A673 (cell line): ENCODE measurements at regions not wholly inside any gene's neighbourhood (a gene's known extent, or its start where the extent isn't known, plus 50 kb on each side); places are given as distances from the start of the nearest gene placed in this dataset.

ENCODE experiments used
- BruUV-seq: library from RNA; stranded (reverse); fragments of 400-500 nt; replicated peaks from 2 replicates; lab custom pipeline; 2021; lab: Mats Ljungman, UMichigan
- CTCF ChIA-PET: fragments of 300-600 bp; sonication (Branson Sonifier 250); formaldehyde crosslinking; loops from one replicate; lab custom pipeline; 2022; ENCODE audit warnings: antibody characterized with exemption; lab: Charles Lee
- POLR2A ChIA-PET: fragments of 300-600 bp; sonication (Branson Sonifier 250); formaldehyde crosslinking; loops from one replicate; lab custom pipeline; 2022; ENCODE audit warnings: antibody characterized with exemption; ENCODE audit not compliant: low non-redundant PET; lab: Charles Lee
- DNase-seq: peaks from one replicate; pipeline ENCODE4 v3.0.0-alpha.2; 2015; ENCODE audit warnings: low spot score
- H3K27ac ChIP-seq: fragments of 200-600 bp; sonication (generic); 2 replicates; pipeline ENCODE4 v1.5.1; 2016; ENCODE audit warnings: mixed run types, low read depth, mild to moderate bottlenecking, mixed read lengths, antibody characterized with exemption, low read length; ENCODE audit not compliant: poor library complexity, severe bottlenecking
- H3K27me3 ChIP-seq: fragments of 200-600 bp; sonication (generic); replicated peaks from 2 replicates; pipeline ENCODE4 v1.6.1; 2017; ENCODE audit warnings: mixed run types, low read depth, mild to moderate bottlenecking, mixed read lengths, antibody characterized with exemption, low read length; ENCODE audit not compliant: insufficient read depth, poor library complexity
- H3K36me3 ChIP-seq: fragments of 200-600 bp; sonication (generic); 2 replicates; pipeline ENCODE4 v1.6.1; 2016; ENCODE audit warnings: mixed run types, mild to moderate bottlenecking, mixed read lengths, antibody characterized with exemption, low read length; ENCODE audit not compliant: insufficient read depth, poor library complexity, severe bottlenecking
- H3K4me1 ChIP-seq: fragments of 200-600 bp; sonication (generic); 2 replicates; pipeline ENCODE4 v1.6.1; 2017; ENCODE audit warnings: mixed run types, mild to moderate bottlenecking, mixed read lengths, antibody characterized with exemption, low read length; ENCODE audit not compliant: insufficient read depth, poor library complexity, severe bottlenecking
- H3K4me3 ChIP-seq: fragments of 200-600 bp; sonication (generic); 2 replicates; pipeline ENCODE4 v1.5.1; 2016; ENCODE audit warnings: low read depth, mixed run types, mild to moderate bottlenecking, mixed read lengths, low read length; ENCODE audit not compliant: poor library complexity, severe bottlenecking
- H3K9me3 ChIP-seq: fragments of 200-600 bp; sonication (generic); 2 replicates; pipeline ENCODE4 v1.6.1; 2016; ENCODE audit warnings: mixed run types, low read depth, mild to moderate bottlenecking, mixed read lengths, antibody characterized with exemption, low read length; ENCODE audit not compliant: poor library complexity, severe bottlenecking
- EZH2 ChIP-seq: fragments of 200-600 bp; sonication (generic); IDR thresholded peaks from 2 replicates; pipeline ENCODE4 v1.6.1; 2017; ENCODE audit warnings: borderline replicate concordance, low read depth, mild to moderate bottlenecking, mixed read lengths, antibody characterized with exemption, low read length; ENCODE audit not compliant: poor library complexity, severe bottlenecking
- intact Hi-C: fragments of 100-400 bp; cut with micrococcal nuclease; formaldehyde crosslinking; loops from one replicate; pipeline ENCODE4 v1.10.0; 2022; ENCODE audit not compliant: unreplicated experiment
- TF ChIP-seq, protein P1 (sequence below): fragments of 300-800, 200-600 bp; sonication (generic); conservative IDR thresholded peaks from 2 replicates; pipeline ENCODE4 v1.5.1; 2017; ENCODE audit warnings: low read depth, mild to moderate bottlenecking, antibody characterized with exemption, low read length, moderate library complexity, mixed read lengths

DNA sequence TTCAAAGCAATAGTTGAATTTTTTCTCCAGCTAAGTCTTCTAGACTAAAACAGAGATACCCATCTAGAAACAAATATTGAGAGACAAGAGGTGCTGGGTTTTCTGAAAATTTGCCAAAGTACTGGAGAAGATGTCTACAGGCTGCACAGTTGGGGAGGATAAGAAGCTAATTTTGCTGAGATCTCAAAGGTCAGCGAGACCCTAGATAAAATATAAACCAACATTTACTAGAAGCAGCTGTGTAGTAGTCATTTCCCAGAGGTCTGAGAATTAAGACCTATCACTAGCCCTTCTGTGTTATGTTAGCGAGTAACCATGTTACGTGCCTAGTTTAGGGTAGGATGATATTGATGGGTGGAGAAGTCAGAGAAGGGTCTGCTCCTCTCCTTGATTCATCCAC lies 208.5 kb upstream of the TNC start:
- POLR2A ChIA-PET: no interaction called here
- intact Hi-C loops: no loop called here

DNA sequence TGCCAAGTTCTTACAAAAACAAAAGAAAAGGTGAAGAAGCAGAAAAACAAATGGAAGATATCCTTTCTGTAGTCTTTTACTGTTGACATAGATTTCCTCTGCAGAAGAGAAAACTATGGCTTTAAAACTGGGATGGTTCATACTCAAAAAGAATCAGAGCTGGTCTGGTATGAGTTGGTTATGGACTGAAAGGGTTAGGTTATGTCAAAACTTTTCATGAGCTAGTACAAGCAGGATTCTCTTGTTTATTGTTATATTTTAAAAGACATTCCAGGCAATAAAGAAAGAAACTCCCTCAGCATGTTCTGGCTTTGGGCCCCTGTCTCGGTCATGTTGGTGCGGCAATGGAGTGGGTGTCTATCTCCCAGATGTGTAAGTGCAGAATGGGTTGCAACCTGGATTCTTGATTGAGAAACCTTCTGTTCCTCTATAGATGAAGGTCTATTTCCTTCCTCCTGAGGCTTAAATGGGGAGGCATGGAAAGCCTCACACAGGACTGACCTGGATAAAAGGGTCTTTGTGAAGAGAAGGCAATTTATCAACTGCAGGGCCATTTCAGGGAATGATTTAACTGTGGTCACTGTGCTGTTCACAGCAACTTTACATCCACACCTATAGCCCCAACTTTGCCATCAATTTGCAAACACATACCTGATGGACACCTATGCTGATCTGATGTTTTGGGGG lies 209.6 kb upstream of the TNC start:
- Histone ChIP-seq H3K27me3 (no peaks in the 10 kb centered on the region), H3K4me1 (peaks cover 4% of the 10 kb centered on the region), H3K36me3 (no peaks in the 10 kb centered on the region), H3K9me3 (no peaks in the 10 kb centered on the region), H3K27ac (no peak overlapping the region), H3K4me3 (no peak overlapping the region)
- no peak for TF ChIP-seq EZH2
- TF ChIP-seq, protein P1, sequence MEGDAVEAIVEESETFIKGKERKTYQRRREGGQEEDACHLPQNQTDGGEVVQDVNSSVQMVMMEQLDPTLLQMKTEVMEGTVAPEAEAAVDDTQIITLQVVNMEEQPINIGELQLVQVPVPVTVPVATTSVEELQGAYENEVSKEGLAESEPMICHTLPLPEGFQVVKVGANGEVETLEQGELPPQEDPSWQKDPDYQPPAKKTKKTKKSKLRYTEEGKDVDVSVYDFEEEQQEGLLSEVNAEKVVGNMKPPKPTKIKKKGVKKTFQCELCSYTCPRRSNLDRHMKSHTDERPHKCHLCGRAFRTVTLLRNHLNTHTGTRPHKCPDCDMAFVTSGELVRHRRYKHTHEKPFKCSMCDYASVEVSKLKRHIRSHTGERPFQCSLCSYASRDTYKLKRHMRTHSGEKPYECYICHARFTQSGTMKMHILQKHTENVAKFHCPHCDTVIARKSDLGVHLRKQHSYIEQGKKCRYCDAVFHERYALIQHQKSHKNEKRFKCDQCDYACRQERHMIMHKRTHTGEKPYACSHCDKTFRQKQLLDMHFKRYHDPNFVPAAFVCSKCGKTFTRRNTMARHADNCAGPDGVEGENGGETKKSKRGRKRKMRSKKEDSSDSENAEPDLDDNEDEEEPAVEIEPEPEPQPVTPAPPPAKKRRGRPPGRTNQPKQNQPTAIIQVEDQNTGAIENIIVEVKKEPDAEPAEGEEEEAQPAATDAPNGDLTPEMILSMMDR: no peak
- POLR2A ChIA-PET: no interaction called here
- no TSS peak for BruUV-seq
- no peak for DNase-seq
- CTCF ChIA-PET: no interaction called here
- intact Hi-C loops: no loop called here

More for the DNA sequence above, 208.5 kb upstream of the TNC start:
- Histone ChIP-seq H3K4me1 (peaks cover 4% of the 10 kb centered on the region), H3K36me3 (no peaks in the 10 kb centered on the region), H3K27me3 (no peaks in the 10 kb centered on the region), H3K27ac (no peak overlapping the region), H3K9me3 (no peaks in the 10 kb centered on the region), H3K4me3 (no peak overlapping the region)
- BruUV-seq: no TSS peak
- no peak for TF ChIP-seq EZH2
- TF ChIP-seq, protein P1: no peak
- DNase-seq: no peak
- CTCF ChIA-PET: no interaction called here

DNA sequence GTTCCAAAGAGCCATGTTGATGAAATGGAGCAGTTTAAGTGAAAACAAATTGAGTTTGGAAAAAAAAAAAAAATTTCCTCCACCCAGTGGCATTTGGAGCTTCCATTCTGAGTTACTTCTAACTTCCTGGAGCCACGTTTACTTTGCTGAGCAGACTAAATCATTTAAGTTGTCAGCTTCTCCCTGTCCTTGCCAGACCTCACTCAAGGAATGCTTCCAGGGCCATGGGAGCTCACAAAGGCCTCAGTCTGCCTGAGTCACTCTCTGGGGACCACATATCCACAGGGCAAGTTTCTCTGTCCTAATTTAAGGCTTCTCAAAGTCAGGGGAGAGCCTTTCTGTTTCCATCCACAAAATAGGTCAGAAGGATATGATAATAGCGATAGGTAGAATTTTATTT lies 210.3 kb upstream of the TNC start:
- no peaks in the 10 kb centered on the region for H3K27me3 ChIP-seq
- no peak overlapping the region for H3K4me3 ChIP-seq
- BruUV-seq: no TSS peak
- ChIA-PET POLR2A (no interaction called here), CTCF (no interaction called here)
- H3K4me1 ChIP-seq: peaks cover 4% of the 10 kb centered on the region
- peak; percentile 21 for DNase-seq
- no peak overlapping the region for H3K27ac ChIP-seq
- intact Hi-C loops: no loop called here
- no peaks in the 10 kb centered on the region for H3K9me3 ChIP-seq
- TF ChIP-seq, protein P1: no peak
- TF ChIP-seq EZH2: no peak
- no peaks in the 10 kb centered on the region for H3K36me3 ChIP-seq
